ENCODE measurements at regions not wholly inside any gene's neighbourhood (a gene's known extent, or its start where the extent isn't known, plus 50 kb on each side); places are given as distances from the start of the nearest gene placed in this dataset.

DNA sequence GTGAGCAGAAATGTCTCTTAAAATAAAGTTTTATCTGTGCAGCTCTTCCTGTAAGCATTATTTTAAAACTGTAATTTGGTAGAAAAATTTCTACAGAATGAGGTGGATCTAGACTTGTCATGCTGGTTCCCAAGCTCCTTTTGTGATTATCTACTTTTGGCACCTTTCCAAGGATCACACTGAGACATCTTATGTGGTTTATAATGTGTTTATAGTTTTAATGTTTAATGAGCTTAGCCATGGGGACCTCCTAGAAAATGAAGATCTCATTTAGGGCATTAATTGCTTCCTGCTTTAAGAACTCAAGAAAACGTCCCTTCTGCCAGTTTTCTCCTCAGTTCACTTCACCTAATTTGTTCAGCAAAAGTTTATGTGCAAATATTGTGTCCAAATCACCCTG is 468.4 kb downstream of the SUCLG1 start:
- TF ChIP-seq NBN (IDR thresholded peaks at IDR 0.05; ENCODE audit: low read depth) (no peak), SREBF2 (CRISPR knock-in tag; IDR thresholded peaks at IDR 0.05) (no peak), MXI1 (IDR thresholded peaks at IDR 0.05; ENCODE audit: low read depth, low read length) (no peak), EP300 (IDR thresholded peaks at IDR 0.05; ENCODE audit: low read length) (no peak), PHF8 (IDR thresholded peaks at IDR 0.05; ENCODE audit: borderline replicate concordance, low read length) (no peak), ARNT (IDR thresholded peaks at IDR 0.05) (no peak), PHF21A (IDR thresholded peaks at IDR 0.05; ENCODE audit: borderline replicate concordance, low read depth) (no peak), SIN3A (IDR thresholded peaks at IDR 0.05; ENCODE audit: borderline replicate concordance in 2 of 2, control insufficient read depth in 1 of 2, low read depth in 2 of 2, low read length in 2 of 2) (no peak)
- TF ChIP-seq, protein P1, sequence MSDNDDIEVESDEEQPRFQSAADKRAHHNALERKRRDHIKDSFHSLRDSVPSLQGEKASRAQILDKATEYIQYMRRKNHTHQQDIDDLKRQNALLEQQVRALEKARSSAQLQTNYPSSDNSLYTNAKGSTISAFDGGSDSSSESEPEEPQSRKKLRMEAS (CRISPR knock-in tag; IDR thresholded peaks at IDR 0.05) = no peak
- TF ChIP-seq, protein P2, sequence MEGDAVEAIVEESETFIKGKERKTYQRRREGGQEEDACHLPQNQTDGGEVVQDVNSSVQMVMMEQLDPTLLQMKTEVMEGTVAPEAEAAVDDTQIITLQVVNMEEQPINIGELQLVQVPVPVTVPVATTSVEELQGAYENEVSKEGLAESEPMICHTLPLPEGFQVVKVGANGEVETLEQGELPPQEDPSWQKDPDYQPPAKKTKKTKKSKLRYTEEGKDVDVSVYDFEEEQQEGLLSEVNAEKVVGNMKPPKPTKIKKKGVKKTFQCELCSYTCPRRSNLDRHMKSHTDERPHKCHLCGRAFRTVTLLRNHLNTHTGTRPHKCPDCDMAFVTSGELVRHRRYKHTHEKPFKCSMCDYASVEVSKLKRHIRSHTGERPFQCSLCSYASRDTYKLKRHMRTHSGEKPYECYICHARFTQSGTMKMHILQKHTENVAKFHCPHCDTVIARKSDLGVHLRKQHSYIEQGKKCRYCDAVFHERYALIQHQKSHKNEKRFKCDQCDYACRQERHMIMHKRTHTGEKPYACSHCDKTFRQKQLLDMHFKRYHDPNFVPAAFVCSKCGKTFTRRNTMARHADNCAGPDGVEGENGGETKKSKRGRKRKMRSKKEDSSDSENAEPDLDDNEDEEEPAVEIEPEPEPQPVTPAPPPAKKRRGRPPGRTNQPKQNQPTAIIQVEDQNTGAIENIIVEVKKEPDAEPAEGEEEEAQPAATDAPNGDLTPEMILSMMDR (IDR thresholded peaks at IDR 0.05 in 2 of 3, conservative IDR thresholded peaks at IDR 0.05 in 1 of 3; ENCODE audit: insufficient read depth in 2 of 3, low read depth in 1 of 3, low read length in 3 of 3) = no peak
